Fibroblast of peridontal ligament (primary cell): ENCODE measurements at regions not wholly inside any gene's neighbourhood (a gene's known extent, or its start where the extent isn't known, plus 50 kb on each side); places are given as distances from the start of the nearest gene placed in this dataset.
"Not testable (repeated sequence)": the region's sequence is repeated elsewhere in the genome, so short reads cannot be mapped to it uniquely, and the experiment has no call there.

ENCODE experiments used
- DNase-seq: peaks from one replicate; pipeline ENCODE4 v3.0.0-alpha.2; 2010; ENCODE audit errors: extremely low read depth

GRCh38 chr1:78247079-78247478, 201.3 kb downstream of the GIPC2 start:
- DNase-seq = no peak

GRCh38 chr1:78250201-78250600, 204.4 kb downstream of the GIPC2 start:
- peak; percentile 51 for DNase-seq

- peak; percentile 82 for DNase-seq
These were observed 208.8 kb downstream of the GIPC2 start for GRCh38 chr1:78254517-78254916.

- peak; percentile 59 for DNase-seq
These were observed 209.6 kb downstream of the GIPC2 start for GRCh38 chr1:78255383-78255782.

- DNase-seq = peak; percentile 73
These were observed 210.1 kb downstream of the GIPC2 start for GRCh38 chr1:78255846-78256245.

- no peak for DNase-seq
These were observed 217.7 kb downstream of the GIPC2 start for GRCh38 chr1:78263459-78263858.

- no peak for DNase-seq
These were observed 218.2 kb downstream of the GIPC2 start for GRCh38 chr1:78263946-78264345.

- DNase-seq = no peak
These were observed 221.9 kb downstream of the GIPC2 start for GRCh38 chr1:78267513-78268218.

GRCh38 chr1:78269591-78269990, 221.2 kb upstream of the PTGFR start:
- DNase-seq = no peak

- not testable (repeated sequence) for DNase-seq
These were observed 219.4 kb upstream of the PTGFR start for GRCh38 chr1:78271423-78271822.

GRCh38 chr1:78274814-78275213, 216.0 kb upstream of the PTGFR start:
- peak; percentile 96 for DNase-seq

- no peak for DNase-seq
These were observed 215.3 kb upstream of the PTGFR start for GRCh38 chr1:78275456-78275855.

GRCh38 chr1:78275906-78276685, 214.7 kb upstream of the PTGFR start:
- DNase-seq = no peak

GRCh38 chr1:78277253-78277652, 213.5 kb upstream of the PTGFR start:
- DNase-seq = peak; percentile 84

GRCh38 chr1:78279051-78279450, 211.7 kb upstream of the PTGFR start:
- DNase-seq = peak; percentile 99

GRCh38 chr1:78280626-78281025, 210.1 kb upstream of the PTGFR start:
- DNase-seq = peak; percentile 89

GRCh38 chr1:78281580-78281979, 209.2 kb upstream of the PTGFR start:
- DNase-seq = no peak

- no peak for DNase-seq
These were observed 207.1 kb upstream of the PTGFR start for GRCh38 chr1:78283691-78284090.

- no peak for DNase-seq
These were observed 206.4 kb upstream of the PTGFR start for GRCh38 chr1:78284354-78284753.

GRCh38 chr1:78286686-78287085, 204.1 kb upstream of the PTGFR start:
- peak; percentile 68 for DNase-seq

- peak; percentile 92 for DNase-seq
These were observed 201.2 kb upstream of the PTGFR start for GRCh38 chr1:78289603-78290002.

GRCh38 chr1:78291418-78291817, 199.4 kb upstream of the PTGFR start:
- peak; percentile 96 for DNase-seq

GRCh38 chr1:78291872-78292271, 198.9 kb upstream of the PTGFR start:
- no peak for DNase-seq
